ENCODE measurements at regions not wholly inside any gene's neighbourhood (a gene's known extent, or its start where the extent isn't known, plus 50 kb on each side); places are given as distances from the start of the nearest gene placed in this dataset.

GRCh38 chr15:35596285-35596684 lies 50.3 kb upstream of the DPH6 start:
- DNase-seq (ENCODE audit: low read depth in 2 of 2): no peak

- DNase-seq (ENCODE audit: low read depth in 2 of 2): no peak
These were observed 56.9 kb upstream of the DPH6 start for GRCh38 chr15:35602836-35603235.

- DNase-seq (ENCODE audit: low read depth in 2 of 2): no peak
These were observed 57.3 kb upstream of the DPH6 start for GRCh38 chr15:35603301-35603700.

DNA sequence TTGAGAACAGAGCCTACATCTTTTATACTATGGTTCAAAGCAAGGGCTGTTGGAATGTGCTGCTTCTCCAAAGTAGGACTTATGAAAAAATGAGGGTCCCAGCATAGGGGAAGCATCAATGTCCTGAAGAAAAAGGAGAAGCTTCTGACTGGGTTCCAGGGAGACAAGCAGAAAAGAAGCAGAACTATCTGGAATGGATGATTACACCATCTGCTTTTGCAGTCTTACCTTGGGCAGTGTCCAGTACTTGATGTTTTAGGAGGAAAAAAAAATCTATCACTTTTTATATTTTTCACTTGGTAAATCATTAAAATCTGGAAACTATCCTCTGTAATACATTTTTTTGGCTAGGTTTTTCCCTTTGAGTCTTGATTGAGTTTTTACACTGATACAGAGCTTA lies 57.9 kb upstream of the DPH6 start:
- no peak for DNase-seq (ENCODE audit: low read depth in 2 of 2)

GRCh38 chr15:35605764-35606449 lies 59.9 kb upstream of the DPH6 start:
- DNase-seq (ENCODE audit: low read depth in 2 of 2): no peak

DNA sequence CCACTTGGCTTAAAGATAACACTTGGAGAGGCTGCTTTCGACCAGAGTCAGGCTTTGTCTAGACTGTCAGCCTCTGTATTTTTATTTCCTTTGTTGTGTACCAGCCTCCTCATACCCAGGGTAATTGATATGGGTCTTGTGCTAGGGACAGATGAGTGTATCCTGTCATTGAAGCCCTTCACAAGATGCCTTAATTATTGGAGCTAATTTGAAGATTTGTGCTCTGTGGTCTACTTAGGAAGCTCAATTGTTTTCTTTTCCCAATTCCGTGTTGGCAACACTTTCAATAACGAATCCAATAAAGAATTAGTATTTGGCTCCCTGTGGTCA lies 60.5 kb upstream of the DPH6 start:
- DNase-seq (ENCODE audit: low read depth in 2 of 2): no peak

DNA sequence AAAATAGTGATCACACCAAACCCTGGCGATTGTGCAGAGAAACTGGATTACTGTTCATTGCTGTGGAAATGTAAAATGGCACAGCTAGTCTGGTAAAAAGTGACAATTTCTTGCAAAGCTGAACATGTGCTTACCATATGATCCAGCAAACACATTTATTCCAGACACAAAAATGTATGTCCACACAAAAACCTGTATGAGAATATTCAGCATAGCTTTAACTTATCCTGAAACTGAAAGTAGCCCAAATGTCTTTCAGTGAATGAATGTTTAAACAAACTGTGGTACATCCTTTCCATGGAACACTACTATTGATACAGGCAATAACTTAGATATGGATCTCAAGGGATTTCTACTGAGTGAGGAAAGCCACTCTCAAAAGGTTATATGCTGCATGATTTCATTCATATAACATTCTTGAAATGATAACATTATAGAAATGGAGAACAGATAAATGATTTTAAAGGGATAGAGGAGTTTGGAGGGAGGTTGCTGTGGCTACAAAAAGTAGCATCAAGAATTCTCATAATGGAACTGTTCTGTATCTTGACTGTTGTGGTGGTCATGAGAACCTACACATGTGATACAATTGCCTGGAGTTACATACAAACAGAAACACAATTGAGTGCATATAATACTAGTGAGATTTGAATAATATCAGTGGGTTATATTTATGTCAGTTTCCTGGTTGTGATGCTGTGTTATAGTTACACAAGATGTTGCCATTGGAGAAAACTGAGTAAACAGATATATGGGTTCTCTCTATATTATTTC lies 70.7 kb upstream of the DPH6 start:
- DNase-seq (ENCODE audit: low read depth in 2 of 2): no peak

GRCh38 chr15:35618260-35619188 lies 72.6 kb upstream of the DPH6 start:
- no peak for DNase-seq (ENCODE audit: low read depth in 2 of 2)

- DNase-seq (ENCODE audit: low read depth in 2 of 2): no peak
These were observed 76.8 kb upstream of the DPH6 start for GRCh38 chr15:35622641-35623340.

DNA sequence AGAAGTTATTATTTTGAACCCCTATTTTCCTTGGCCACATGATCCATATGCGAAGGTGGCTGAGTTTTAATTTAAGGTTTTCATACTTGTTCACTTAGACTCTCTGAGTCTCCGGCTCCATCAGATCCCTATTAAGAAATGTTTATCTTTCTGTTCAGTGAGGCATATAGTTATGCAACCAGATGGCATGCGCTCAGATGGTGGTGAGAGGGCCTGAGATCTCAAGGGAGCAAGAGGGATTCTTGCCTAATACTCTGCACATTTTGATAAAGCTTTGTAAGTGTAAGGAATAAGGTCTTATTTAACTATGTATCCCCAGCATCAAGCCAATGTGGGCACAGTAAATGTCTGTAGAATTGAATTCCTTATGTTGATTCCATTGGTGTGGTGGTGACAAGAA lies 78.9 kb upstream of the DPH6 start:
- DNase-seq (ENCODE audit: low read depth in 2 of 2): no peak

DNA sequence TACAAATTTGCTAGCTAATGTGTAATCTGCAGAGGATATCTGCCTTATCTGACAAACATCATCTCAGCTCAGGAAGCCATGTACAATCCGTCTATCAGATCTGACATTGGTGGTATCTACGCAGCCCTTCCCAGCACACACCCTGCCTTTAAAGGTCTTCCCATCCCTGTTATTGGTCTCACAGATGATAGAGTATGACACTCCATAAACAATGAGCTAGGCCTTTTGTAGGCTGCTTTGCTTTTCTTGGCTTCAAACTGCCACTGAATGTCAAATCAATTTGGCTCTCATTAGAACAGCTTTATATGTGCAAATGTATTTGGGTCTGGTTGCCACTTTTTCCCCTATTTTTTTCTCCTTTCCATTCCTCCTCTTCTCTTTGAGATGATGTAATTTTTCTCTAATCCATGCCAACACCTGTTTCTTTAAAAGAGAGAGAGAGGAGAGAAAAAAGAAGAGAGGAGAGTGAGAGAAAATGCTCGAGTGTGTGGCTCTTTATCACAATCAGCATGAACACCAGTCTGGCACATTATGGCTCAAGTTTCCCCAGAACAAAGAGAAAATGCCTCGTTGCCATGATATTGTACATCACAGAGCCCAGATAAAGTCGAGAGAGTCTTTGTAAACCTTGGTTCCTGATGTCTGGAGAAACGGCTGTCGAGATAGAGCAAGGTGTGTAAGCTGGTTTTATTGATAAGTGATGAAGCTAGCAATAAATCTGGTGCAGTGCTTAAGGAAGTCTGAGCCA lies 80.8 kb upstream of the DPH6 start:
- no peak for DNase-seq (ENCODE audit: low read depth in 2 of 2)

- no peak for DNase-seq (ENCODE audit: low read depth in 2 of 2)
These were observed 81.7 kb upstream of the DPH6 start for GRCh38 chr15:35627696-35628095.

DNA sequence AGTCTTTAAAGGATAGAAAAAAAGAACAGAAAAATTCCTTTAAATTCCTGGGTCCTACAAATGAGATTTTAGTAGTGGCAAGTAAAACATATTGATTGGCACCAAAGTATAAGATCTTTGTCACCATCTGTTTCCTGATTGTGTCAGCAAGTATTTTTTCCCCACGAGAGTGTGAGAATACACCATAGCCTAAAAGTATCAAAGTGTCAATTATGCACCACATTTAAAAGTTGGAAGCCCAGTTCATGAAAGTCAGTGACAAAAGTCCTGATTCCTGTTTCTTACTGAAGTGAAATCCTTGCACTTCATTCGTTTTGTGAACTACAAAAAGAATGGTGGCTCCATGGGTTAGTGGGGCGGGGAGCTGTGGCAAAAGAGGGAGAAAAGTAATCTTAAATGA lies 83.8 kb upstream of the DPH6 start:
- no peak for DNase-seq (ENCODE audit: low read depth in 2 of 2)

- no peak for DNase-seq (ENCODE audit: low read depth in 2 of 2)
These were observed 84.6 kb upstream of the DPH6 start for GRCh38 chr15:35630532-35630931.

DNA sequence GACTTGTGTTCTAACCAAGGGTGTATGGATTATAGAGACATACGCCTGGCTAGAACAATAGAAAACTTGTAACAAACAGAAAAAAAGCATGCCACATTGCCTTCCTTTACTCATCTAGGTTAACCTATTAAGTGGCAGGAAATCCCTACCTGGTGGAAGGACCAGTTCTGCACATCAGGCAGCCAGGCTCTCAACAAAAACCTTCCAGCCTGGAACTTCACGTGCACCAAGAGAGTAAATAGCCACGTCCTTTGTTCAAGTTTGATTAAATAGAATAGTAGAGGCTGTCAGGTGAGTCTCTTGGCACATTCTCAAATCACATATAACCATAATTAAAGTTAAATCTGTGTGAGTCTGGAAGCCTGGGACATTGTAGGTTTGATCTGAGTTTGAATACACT lies 85.0 kb upstream of the DPH6 start:
- DNase-seq (ENCODE audit: low read depth in 2 of 2): no peak

DNA sequence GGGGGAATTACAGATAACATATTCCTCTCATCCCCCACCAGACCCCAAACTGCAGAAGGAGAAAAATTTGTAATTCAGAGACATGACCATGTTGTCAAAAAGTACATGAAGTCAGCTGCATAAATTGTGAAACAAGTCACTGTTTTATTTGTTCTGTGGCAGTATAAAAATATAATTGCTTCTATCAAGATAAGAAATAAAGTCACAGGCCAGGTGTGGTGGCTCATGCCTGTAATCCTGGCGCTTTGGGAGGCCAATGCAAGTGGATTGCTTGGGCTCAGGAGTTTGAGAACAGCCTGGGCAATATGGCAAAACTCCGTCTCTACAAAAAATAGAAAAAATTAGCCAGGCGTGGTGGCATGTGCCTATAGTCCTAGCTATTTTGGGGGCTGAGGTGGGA lies 87.7 kb upstream of the DPH6 start:
- no peak for DNase-seq (ENCODE audit: low read depth in 2 of 2)

- DNase-seq (ENCODE audit: low read depth in 2 of 2): no peak
These were observed 100.8 kb upstream of the DPH6 start for GRCh38 chr15:35646790-35647189.

- no peak for DNase-seq (ENCODE audit: low read depth in 2 of 2)
These were observed 101.3 kb upstream of the DPH6 start for GRCh38 chr15:35647303-35647702.

GRCh38 chr15:35648941-35649340 lies 103.0 kb upstream of the DPH6 start:
- DNase-seq (ENCODE audit: low read depth in 2 of 2): no peak

DNA sequence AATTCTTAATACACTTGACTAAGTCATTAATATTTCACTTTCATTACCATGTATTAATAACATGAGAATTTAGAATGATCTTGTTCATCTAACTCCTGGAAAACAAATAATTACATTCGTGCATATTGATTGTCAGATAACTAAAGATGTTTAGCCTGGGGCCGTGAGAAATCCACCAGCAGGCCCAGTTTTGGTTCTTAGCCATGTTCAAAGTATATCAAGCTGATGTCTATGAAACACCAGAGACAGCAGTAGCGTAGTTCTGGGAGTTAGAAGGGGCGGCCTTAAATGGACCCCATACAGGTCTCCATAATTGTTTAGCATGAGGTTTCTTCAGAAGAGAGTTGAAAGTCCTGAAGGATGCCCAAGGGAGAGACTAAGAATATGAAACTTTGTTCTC lies 103.6 kb upstream of the DPH6 start:
- no peak for DNase-seq (ENCODE audit: low read depth in 2 of 2)

DNA sequence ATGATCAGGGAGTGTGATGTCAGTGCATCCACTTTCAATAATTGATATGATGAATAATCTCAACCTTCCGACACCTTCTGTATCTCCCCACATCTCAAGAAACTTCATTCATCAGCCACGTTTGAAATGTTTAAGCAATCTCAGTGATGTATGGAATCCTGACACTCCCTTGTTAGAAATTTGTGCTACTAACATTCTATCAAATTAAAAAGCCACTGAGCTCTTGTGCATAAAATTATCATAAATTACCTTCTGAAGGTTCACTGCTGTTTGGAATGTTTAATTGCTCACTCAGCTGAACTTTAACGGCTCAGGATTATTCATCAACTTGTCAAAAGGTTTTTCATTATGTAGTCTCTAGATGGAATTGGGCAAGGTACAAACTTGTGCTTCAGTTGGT lies 108.4 kb upstream of the DPH6 start:
- no peak for DNase-seq (ENCODE audit: low read depth in 2 of 2)
